PC-3 (cell line): ENCODE measurements at regions not wholly inside any gene's neighbourhood (a gene's known extent, or its start where the extent isn't known, plus 50 kb on each side); places are given as distances from the start of the nearest gene placed in this dataset.

Source experiments
- ATAC-seq: fragments of 200-7000 bp; cut with Tn5 transposase; 2 replicates; pipeline ENCODE4 v1.9.1; 2020; ENCODE audit warnings: mild to moderate bottlenecking, moderate library complexity
- BruUV-seq: library from RNA; stranded (reverse); fragments of 400-500 nt; replicated peaks from 2 replicates; lab custom pipeline; 2021; lab: Mats Ljungman, UMichigan
- CTCF ChIA-PET: fragments of 300-600 bp; sonication (Branson Sonifier 250); formaldehyde crosslinking; loops from one replicate; lab custom pipeline; 2022; ENCODE audit warnings: antibody characterized with exemption; lab: Charles Lee
- POLR2A ChIA-PET: fragments of 300-600 bp; sonication (Branson Sonifier 250); formaldehyde crosslinking; loops from one replicate; lab custom pipeline; 2022; ENCODE audit warnings: antibody characterized with exemption; ENCODE audit not compliant: unreplicated experiment; lab: Charles Lee
- DNase-seq: peaks from one replicate; pipeline ENCODE4 v3.0.0-alpha.2; 2015
- H2AFZ ChIP-seq: fragments of 300-600 bp; sonication (generic); 2 replicates; pipeline ENCODE4 v1.6.0; 2016; ENCODE audit warnings: antibody characterized with exemption, low read length
- H3F3A ChIP-seq: fragments of 300-600 bp; sonication (generic); one replicate; pipeline ENCODE4 v1.6.0; 2017; ENCODE audit warnings: antibody characterized with exemption, low read length, control low read depth, mild to moderate bottlenecking; ENCODE audit not compliant: unreplicated experiment
- H3K27ac ChIP-seq: fragments of 300-600 bp; sonication (generic); 2 replicates; pipeline ENCODE4 v1.5.1; 2016; ENCODE audit warnings: mild to moderate bottlenecking, low read length
- H3K27me3 ChIP-seq: fragments of 300-600 bp; sonication (generic); 2 replicates; pipeline ENCODE4 v1.6.1; 2016; ENCODE audit warnings: low read length, mixed read lengths
- H3K36me3 ChIP-seq: fragments of 300-600 bp; sonication (generic); 2 replicates; pipeline ENCODE4 v1.6.1; 2016; ENCODE audit warnings: low read depth, mixed run types, low read length, mixed read lengths
- H3K4me1 ChIP-seq: fragments of 300-600 bp; sonication (generic); 2 replicates; pipeline ENCODE4 v1.5.1; 2016; ENCODE audit warnings: low read length; ENCODE audit not compliant: insufficient read depth
- H3K4me2 ChIP-seq: fragments of 300-600 bp; sonication (generic); 2 replicates; pipeline ENCODE4 v1.6.0; 2016; ENCODE audit warnings: low read length
- H3K4me3 ChIP-seq: fragments of 300-600 bp; sonication (generic); 2 replicates; pipeline ENCODE4 v1.5.1; 2016; ENCODE audit warnings: mild to moderate bottlenecking, low read length, mixed read lengths
- H3K79me2 ChIP-seq: fragments of 300-600 bp; sonication (generic); 2 replicates; pipeline ENCODE4 v1.6.1; 2017; ENCODE audit warnings: low read length, mixed read lengths
- H3K9ac ChIP-seq: fragments of 300-600 bp; sonication (generic); 2 replicates; pipeline ENCODE4 v1.6.0; 2016; ENCODE audit warnings: mild to moderate bottlenecking, low read length
- H3K9me2 ChIP-seq: fragments of 300-600 bp; sonication (generic); replicated peaks from 2 replicates; pipeline ENCODE4 v1.6.1; 2016; ENCODE audit warnings: mixed run types, low read length, mixed read lengths
- H3K9me3 ChIP-seq: fragments of 300-600 bp; sonication (generic); 2 replicates; pipeline ENCODE4 v1.6.1; 2016; ENCODE audit warnings: low read length, mixed read lengths
- H4K20me1 ChIP-seq: fragments of 300-600 bp; sonication (generic); 2 replicates; pipeline ENCODE4 v1.6.1; 2016; ENCODE audit warnings: low read length, mixed read lengths
- EZH2 ChIP-seq: fragments of 300-600 bp; sonication (generic); IDR thresholded peaks from one replicate; pipeline ENCODE4 v1.6.1; 2017; ENCODE audit warnings: antibody characterized with exemption, mild to moderate bottlenecking, low read length; ENCODE audit not compliant: unreplicated experiment
- EZH2phosphoT487 ChIP-seq: fragments of 300-600 bp; sonication (generic); IDR thresholded peaks from 2 replicates; pipeline ENCODE4 v1.6.1; 2018; ENCODE audit warnings: mild to moderate bottlenecking, antibody characterized with exemption, low read length, borderline replicate concordance
- intact Hi-C: fragments of 100-400 bp; cut with micrococcal nuclease; formaldehyde crosslinking; loops from 2 replicates; pipeline ENCODE4 v1.9.0; 2023
- TF ChIP-seq, protein P1 (sequence below): fragments of 300-600 bp; sonication (generic); conservative IDR thresholded peaks from 2 replicates; pipeline ENCODE4 v1.5.1; 2017; ENCODE audit warnings: antibody characterized with exemption, low read depth, mild to moderate bottlenecking, low read length

DNA sequence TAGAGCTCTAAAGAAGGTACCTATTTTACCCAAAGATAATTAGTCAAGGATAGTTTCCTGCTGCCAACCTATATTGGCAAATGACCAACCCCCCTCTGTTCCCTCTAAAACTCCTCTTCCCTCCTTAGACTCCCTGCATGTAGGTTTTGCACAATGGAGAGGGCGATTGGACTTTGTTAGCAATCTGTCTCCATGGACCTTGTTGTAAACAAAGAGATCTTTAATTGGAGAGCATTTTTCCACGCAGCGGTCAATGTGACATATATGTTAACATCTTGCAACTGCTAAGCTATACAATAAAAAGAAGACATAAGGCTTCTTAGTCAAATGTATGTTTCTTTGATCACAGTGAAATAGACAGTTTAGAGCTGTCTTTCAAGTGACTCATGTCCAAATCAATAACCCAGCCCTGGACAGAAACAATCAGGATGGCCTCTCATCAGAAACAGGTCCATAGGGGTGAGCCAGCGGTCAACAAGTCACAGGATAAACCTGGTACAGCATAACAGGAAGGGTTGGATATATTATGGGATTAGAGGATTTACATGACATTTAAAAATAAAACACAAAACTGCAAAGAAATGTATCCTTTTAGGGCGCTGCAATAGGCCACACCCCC is 69.7 kb upstream of the UBL3 start:
- H3K9me2 ChIP-seq, result no peaks in the 10 kb centered on the region
- H3K9ac ChIP-seq, result no peak overlapping the region
- H3K27ac ChIP-seq, result peak overlapping the region; percentile 87
- no peaks in the 10 kb centered on the region for H3K9me3 ChIP-seq
- CTCF ChIA-PET, result interaction anchor here (0.6 kb wide), 1 partner anchor 138 kb away, joined by 9 read pairs; no protein-coding TSS in a partner anchor
- intact Hi-C loops, result loop anchor here (5.0 kb wide), 1 partner anchor 53 kb away; no protein-coding TSS in a partner anchor
- TF ChIP-seq EZH2phosphoT487 (no peak), EZH2 (no peak)
- TF ChIP-seq, protein P1, sequence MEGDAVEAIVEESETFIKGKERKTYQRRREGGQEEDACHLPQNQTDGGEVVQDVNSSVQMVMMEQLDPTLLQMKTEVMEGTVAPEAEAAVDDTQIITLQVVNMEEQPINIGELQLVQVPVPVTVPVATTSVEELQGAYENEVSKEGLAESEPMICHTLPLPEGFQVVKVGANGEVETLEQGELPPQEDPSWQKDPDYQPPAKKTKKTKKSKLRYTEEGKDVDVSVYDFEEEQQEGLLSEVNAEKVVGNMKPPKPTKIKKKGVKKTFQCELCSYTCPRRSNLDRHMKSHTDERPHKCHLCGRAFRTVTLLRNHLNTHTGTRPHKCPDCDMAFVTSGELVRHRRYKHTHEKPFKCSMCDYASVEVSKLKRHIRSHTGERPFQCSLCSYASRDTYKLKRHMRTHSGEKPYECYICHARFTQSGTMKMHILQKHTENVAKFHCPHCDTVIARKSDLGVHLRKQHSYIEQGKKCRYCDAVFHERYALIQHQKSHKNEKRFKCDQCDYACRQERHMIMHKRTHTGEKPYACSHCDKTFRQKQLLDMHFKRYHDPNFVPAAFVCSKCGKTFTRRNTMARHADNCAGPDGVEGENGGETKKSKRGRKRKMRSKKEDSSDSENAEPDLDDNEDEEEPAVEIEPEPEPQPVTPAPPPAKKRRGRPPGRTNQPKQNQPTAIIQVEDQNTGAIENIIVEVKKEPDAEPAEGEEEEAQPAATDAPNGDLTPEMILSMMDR, result no peak
- no peak overlapping the region for H3K4me3 ChIP-seq
- no peak for ATAC-seq
- H3K4me1 ChIP-seq, result peaks cover 73% of the 10 kb centered on the region
- no peaks in the 10 kb centered on the region for H3K27me3 ChIP-seq
- no peaks in the 10 kb centered on the region for H3K36me3 ChIP-seq
- H3F3A ChIP-seq, result peaks cover 6% of the 10 kb centered on the region
- DNase-seq, result peak; percentile 19
- no TSS peak for BruUV-seq
- H3K79me2 ChIP-seq, result no peaks in the 10 kb centered on the region
- no peak overlapping the region for H3K4me2 ChIP-seq
- no peaks in the 10 kb centered on the region for H4K20me1 ChIP-seq
- H2AFZ ChIP-seq, result no peak overlapping the region
- POLR2A ChIA-PET, result no interaction called here

DNA sequence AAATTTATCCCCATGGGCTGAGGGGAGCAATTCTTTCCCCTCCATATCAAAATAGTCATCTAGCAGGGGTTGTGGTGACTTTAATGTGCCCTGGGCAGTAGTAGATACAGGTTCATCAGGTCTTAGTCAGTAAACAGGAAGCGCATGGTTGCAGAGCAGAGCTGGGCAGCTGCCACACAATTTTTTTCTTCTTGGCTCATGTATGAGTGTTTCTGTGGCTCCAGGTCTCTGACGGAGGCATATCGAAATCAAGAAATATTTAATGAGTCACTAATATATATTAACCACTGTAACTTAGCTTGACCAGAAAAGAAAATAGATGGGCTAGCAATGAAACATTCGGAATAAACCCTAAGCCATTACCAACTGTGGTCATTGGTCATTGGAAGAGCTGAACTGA is 68.4 kb upstream of the UBL3 start:
- CTCF ChIA-PET, result no interaction called here
- DNase-seq, result peak; percentile 95
- H3K27ac ChIP-seq, result peak overlapping the region; percentile 87

More for the DNA sequence above, 68.4 kb upstream of the UBL3 start:
- no TSS peak for BruUV-seq
- Histone ChIP-seq H3K4me2 (peak overlapping the region; percentile 62), H3K79me2 (no peaks in the 10 kb centered on the region), H3K9ac (peak overlapping the region; percentile 26; the same call in 1 of the 2 replicates), H3K36me3 (no peaks in the 10 kb centered on the region), H2AFZ (no peak overlapping the region), H3F3A (peaks cover 6% of the 10 kb centered on the region), H3K9me2 (no peaks in the 10 kb centered on the region), H3K27me3 (no peaks in the 10 kb centered on the region), H3K9me3 (no peaks in the 10 kb centered on the region), H3K4me3 (peak overlapping the region; percentile 26; the same call in 1 of the 2 replicates), H3K4me1 (peaks cover 61% of the 10 kb centered on the region), H4K20me1 (no peaks in the 10 kb centered on the region)
- TF ChIP-seq EZH2phosphoT487 (no peak), EZH2 (no peak)
- TF ChIP-seq, protein P1, result no peak
- intact Hi-C loops, result no loop called here
- ATAC-seq, result peak; percentile 60
- POLR2A ChIA-PET, result interaction anchor here (0.9 kb wide), 1 partner anchor 68 kb away, joined by 4 read pairs; the partner anchor contains the start of gene UBL3
